Breast epithelium (tissue), 3 donors: ENCODE measurements at regions not wholly inside any gene's neighbourhood (a gene's known extent, or its start where the extent isn't known, plus 50 kb on each side); places are given as distances from the start of the nearest gene placed in this dataset.

Source experiments
- CTCF ChIP-seq, 3 donors: fragments of 450-650 bp; IDR thresholded peaks; one replicate each; pipeline ENCODE4 v1.5.1; 2016 to 2017; ENCODE audit warnings: antibody characterized with exemption in 3 of 3, mild to moderate bottlenecking in 3 of 3, moderate library complexity in 3 of 3
- POLR2AphosphoS5 ChIP-seq, 3 donors: sonication (generic); formaldehyde crosslinking; IDR thresholded peaks; one replicate each; pipeline ENCODE4 v1.6.1; 2017; ENCODE audit warnings: antibody characterized with exemption in 3 of 3

GRCh38 chr15:26314577-26314976 is 451.4 kb upstream of the ATP10A start:
- TF ChIP-seq CTCF (IDR thresholded peaks at IDR 0.05) (no peak), POLR2AphosphoS5 (IDR thresholded peaks at IDR 0.05) (no peak)
